GM19438 (cell line): ENCODE measurements at regions not wholly inside any gene's neighbourhood (a gene's known extent, or its start where the extent isn't known, plus 50 kb on each side); places are given as distances from the start of the nearest gene placed in this dataset.

Experiments used
- ATAC-seq: cut with Tn5 transposase; IDR thresholded peaks from one replicate; pipeline ENCODE4 v1.9.1; 2021; ENCODE audit warnings: low read depth; ENCODE audit not compliant: unreplicated experiment

DNA sequence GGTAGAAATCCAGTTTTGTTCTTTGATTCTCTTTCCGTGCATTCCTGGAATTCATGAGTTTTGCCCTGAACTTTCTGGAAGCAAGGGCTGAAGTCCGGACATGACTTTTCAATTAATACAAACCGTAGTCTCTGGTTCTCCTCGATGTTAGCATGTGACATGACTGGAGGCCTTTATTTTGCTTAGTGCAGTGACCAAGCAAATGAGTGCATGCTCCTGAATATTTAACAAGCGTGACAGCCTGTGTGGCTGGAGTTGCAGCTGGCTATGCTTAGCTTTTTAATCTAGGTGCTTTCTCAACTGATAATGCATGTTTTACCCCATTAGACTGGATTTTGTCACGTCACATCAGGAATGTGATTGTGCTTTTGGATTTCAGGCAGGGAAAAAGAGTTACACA lies 302.1 kb downstream of the MAP2K6 start:
- no peak for ATAC-seq

DNA sequence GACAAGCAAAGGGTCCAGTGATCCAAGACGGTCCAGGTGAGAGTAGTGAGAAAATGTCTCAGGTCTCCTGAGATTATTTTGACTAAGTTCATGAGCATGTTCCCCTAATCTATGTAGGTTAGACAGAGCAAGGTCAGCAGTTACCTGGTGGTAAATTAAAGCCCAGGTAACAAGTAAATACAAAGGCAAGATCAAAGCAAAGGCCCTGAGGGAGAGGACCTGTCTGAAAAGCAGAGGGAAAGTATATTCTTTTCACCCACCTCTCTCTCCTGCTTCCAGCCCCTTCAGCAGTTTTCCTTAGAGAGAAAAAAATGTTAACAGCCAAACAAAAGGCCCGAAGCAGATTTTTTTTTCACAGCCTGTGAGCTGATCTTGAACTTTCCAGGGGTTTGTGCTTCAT lies 302.7 kb downstream of the MAP2K6 start:
- ATAC-seq: no peak

DNA sequence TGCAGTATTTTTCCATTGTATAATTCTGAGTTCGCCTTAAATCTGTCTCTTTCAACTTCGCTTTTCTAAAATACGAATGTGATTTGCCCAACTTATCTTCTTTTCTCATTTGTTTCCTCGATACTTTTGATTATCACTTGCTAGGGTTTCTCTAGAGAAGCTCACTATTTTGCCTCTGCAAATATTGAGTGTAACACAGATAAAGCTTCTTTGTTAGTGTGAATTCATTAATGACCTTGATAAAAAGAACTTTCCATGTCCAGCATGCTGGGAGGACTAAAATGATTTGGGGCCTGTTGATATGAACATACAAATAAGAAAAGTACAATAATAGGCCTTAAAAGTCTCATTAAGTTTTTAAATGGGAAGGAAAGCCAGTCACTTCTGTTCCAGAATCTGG lies 303.3 kb downstream of the MAP2K6 start:
- ATAC-seq: no peak

DNA sequence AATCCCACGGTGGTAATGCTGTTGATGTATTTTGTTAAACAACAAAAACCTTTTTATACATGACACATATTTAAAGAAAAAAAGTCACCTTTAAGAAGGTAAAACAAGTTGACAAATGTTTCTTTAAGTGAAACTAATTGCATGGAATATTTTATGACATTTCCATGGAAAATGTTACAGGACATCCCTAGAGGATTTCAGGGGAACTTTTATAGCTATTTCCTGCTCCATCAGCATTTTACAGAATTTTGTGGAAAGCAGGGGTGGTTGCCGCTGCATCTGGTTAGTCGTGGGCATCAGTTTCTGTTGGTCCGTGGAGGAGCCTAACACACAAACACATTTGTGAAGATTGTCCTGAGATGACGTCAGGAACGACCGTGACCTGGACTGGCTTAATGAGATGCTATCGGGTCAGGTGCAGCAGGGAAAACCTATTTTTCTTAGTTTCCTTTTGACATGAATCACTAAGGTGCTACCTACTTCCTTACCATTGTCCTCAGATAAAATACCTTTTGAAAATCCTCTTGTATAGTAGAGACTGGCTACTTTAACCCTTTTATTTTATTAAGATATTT lies 305.1 kb downstream of the MAP2K6 start:
- ATAC-seq: no peak

DNA sequence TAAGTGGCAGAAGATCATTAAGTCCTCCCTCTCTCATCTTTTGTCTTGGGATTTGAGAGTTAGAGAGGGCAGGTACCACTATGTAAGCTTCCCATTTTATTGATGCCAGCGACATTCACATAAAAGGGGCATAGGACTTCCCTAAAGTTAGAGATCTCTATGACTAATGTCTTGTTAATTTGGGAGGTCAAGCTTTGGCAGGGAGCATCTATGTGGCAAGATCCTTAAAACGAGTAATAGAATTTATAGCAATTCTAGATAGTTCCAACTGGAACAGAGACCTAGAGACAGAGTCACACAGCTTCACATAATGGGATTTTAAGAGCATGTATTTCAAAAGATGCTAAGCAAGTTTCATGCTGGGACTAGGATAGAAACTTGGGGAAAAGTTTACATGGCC lies 308.0 kb downstream of the MAP2K6 start:
- ATAC-seq: no peak

DNA sequence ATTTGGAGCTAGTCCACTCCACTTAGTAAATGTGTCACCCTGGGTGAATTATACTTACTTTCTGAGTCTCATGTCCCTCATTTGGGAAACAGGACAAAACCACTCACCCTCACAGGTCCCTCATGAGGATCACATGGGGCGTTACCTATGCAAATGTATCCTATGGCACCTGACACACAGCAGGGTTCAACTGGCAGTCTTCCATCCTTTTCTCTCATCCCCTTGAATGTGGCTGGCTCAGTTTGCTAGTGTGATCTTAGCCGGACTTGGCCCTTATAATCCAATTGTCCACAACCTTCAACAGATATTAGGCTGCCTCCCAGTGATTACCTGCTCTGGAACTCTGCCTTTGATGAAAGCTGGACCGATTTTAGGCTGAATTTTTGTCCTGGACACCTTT lies 308.8 kb downstream of the MAP2K6 start:
- ATAC-seq: no peak

DNA sequence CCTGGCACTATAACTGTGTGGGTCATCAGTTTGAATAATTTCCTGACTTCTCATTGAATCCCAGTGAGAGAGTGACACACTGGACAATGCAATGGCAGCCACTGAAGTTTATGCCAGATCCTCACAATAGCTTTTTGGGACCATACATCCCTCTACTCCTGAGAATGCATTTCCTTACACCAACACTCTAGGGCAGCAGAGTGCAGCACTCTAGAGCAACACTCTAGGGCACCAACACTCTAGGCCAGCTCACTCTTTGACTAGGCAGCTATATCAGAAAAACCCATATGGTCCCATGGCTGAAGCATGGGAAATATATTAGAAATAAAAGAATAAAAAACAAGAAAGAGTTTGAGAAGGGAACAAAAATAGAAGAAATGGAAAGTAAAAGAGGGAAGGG lies 309.2 kb downstream of the MAP2K6 start:
- ATAC-seq: no peak

DNA sequence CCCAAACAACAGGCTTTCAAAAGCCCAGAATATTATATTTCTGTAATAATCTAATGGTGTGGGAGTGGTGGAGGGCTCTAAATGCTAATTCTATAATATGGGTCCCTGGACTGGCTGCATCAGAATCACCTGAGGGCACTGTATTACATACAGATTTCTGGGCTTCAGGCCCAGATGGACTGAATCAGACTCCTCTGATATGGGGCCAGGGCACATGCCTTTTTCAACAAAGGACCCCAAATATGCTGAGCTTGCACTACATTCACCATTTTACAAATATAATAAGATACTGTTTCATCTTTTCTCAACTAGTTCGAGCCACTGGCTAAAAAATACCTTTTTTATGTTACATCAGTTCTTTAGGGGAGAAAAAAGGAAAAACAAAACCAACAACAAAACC lies 309.7 kb downstream of the MAP2K6 start:
- ATAC-seq: no peak

DNA sequence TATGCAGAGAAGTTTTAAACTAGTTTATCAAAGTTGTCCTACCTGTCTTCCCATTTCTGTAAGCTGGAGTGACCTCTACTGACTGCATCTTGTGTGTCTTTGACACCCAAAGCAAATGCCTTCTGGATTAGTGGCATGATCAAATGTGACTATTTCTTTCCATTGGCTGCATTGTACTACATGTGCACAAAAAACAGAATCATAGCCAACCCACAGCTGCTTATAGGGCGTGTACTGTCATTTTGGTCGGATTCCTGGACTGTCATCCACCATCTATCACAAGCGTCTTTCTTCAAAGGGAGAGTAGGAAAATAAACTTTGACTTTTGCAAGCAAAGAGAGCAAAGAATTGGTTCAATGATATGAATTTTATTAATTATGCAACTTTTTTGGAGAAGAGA lies 310.6 kb downstream of the MAP2K6 start:
- no peak for ATAC-seq

DNA sequence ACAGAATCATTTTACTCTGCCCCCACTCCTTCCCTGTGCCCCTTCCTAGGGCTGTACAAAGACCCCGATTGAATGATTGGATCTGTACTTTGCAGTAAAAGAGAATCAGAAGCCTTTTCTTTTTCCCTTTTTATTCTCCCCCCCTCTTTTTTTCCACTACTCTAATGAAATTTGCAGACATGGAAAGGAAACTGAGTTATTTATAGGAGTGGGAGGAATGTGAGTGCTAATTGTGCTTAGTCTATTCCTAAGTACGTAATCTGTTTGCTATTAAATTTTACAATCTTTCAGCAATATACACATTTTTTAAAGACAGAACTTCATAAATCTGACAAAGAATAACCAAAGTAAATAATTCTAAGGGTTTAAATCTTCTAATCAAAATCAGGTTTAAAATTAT lies 314.3 kb downstream of the MAP2K6 start:
- ATAC-seq: no peak

DNA sequence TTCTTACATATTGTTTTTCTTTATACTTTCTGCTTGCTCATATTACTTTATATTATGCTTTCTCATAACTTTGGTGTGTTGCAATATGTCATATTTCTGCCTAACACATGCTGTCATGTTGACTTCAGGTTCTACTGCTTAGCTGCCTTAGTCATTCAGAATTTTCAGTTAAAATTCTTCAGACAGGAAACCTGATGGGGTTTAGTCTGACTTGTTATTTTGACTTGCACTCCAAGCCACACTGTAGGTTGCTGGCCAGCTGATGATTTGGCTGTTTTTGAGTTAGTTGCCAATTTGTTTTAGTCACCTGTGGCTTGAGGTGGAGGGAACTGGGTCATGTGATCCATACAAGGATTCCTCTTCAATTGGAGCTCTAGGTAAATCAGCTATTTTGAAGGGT lies 315.4 kb downstream of the MAP2K6 start:
- no peak for ATAC-seq

DNA sequence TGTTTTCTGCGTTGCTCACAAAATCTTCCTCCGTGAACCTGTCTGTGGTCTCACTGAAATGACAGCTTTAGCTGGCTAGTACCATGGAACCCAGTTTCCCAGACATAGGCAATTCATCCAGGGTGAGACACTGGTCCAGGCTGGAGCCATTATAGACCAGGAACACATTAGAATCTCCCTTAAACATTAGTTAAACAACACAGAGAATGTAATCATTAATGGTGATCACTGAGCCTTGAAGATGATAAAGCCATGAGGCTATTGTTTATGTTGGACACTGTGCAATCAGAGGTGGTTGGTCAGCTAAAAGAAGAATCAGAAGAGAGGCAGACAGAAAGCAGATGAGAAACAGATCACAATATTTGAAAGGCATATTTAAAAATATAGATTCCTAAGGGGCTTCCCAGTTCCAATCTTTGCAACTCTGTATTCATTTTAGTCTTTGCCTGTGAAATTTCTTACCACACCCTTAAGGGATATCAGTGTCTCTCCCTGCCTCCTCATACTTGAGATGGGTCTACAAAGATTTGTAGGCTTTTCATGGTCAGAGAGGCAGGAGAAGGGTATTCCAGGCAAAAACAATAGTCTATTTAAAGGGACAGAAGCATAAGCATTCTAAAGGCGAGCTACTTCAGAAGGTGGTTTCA lies 317.9 kb downstream of the MAP2K6 start:
- ATAC-seq: no peak

DNA sequence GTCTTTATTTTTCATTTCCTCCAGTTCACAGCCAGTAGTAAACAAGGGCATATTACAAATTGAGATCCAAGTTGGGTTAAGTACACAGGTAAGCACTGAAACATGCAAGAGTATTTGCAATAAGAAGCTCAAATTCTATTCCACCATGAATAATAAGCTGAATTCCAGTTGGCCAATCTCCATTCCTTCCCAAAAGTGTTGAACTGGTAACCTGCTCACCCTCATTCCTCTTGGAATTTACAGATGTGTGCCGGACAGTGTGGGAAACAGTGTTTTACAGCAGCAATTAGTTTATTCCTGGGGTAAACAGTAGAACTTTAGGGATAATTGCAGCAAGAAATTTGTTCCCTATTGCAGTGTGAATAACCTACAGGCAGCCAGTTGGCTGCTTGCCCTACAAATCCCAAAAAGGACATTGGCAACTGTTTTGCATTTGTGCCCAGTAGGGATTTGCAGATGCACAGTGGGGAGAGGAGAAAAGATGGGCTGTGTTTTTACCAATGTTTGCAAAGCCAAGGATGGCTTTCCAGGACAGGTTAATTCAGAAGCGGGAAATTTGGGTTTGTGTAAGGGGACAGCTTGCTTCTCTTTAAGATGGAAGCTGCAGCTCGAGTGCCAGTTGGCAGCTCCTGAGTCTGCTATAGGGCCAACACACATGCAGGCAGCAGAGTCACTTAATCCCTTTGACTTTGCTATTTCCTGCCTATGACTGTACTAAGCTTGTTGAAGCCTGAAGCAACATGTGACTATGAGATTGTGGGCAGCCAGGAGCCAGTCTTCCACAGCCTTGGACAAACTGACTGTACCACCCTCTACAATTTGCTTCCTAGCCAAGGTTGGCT lies 318.9 kb downstream of the MAP2K6 start:
- ATAC-seq: no peak

DNA sequence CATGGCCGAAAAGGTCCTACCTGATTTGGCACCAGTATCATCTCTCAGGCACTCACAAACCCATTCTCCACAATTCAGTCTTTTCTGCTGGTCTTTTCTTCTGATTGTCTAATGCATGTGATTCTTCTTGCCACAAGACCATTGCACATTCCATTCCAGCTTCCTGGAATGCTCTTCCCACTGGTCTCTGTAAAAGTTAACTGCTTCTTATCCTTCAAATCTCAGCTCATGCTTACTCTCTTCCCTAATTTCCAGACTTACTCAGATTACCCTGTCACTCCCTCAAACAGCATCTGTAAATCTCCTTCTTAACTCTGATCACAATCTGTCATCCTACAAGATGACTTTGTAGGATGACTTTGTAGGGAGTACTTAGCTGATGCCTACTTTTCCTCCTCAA lies 320.2 kb downstream of the MAP2K6 start:
- no peak for ATAC-seq

DNA sequence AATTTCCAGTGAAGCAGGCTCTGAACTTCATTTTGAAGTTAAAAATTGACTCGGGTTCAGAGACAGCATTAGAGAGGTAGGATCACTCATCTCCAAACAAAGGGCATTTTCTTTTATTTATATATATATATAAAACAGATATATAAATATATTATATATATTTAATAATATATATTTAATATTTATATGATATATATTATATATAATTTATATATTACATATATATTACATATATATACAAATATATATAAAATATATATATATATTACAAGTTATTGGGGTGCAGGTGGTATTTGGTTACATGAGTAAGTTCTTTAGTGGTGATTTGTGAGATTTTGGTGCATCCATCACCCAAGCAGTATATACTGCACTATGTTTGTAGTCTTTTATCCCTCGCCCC lies 320.8 kb downstream of the MAP2K6 start:
- ATAC-seq: no peak

DNA sequence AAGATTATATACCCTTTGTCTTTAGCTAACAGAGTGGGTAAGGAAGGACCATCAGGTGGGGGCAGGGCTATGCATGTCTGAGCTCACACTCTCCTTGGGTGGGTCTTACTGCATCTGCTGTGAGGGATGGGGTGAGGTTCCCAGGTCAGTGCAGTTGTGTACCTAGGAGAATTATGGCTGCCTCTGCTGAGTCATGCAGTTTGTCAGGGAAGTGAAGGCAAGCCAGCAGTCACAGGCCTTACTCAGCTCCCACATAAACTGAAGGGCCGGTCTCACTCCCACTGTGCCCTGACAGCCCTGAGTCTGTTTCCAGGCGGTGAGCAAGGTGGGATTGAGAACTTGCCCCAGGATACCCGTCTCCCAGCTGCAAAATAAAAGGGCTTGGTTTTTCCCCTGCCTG lies 328.6 kb downstream of the MAP2K6 start:
- ATAC-seq: no peak

DNA sequence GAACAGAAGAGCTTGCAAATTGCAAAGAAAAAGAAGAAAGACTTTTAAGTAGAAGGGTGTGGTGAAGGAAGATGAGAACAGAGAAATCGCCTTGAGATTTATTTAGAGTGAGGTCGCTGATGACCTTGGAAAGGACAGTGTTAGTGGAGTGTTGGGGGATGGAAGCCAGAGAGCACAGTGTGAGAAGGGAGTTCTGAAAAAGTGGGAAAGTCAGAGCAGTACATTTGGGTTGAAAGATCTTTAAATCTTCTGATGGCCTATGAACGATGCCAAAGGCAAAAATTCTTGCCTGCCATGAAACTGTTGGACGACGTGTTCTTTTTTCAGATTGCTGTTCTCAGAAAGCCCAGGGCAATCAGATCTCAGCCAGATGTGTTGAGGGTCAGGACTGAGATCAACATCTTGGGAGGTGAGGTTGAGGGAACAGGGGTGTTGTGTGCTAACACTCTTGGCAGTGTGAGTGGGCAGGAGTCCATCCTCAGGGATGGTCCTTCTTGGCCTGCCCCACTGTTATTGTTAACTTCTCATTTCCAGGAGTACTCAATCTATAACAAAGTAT lies 330.1 kb downstream of the MAP2K6 start:
- no peak for ATAC-seq

DNA sequence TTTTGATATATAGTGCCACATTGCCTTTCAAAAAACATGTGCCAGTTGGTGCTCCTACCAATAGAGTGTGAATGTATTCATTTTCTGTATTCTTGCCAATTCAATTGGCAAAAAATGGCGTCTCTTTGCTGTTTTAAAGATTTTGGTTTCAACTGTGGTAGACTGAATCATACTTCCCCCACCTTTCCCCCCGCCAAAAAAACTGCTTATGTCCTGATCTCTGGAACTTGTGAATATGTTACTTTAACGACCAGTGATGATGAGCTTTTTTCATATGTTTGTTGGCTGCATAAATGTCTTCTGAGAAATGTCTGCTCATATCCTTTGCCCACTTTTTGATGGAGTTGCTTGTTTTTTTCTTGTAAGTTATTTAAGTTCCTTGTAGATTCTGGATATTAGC lies 325.1 kb upstream of the KCNJ16 start:
- no peak for ATAC-seq

DNA sequence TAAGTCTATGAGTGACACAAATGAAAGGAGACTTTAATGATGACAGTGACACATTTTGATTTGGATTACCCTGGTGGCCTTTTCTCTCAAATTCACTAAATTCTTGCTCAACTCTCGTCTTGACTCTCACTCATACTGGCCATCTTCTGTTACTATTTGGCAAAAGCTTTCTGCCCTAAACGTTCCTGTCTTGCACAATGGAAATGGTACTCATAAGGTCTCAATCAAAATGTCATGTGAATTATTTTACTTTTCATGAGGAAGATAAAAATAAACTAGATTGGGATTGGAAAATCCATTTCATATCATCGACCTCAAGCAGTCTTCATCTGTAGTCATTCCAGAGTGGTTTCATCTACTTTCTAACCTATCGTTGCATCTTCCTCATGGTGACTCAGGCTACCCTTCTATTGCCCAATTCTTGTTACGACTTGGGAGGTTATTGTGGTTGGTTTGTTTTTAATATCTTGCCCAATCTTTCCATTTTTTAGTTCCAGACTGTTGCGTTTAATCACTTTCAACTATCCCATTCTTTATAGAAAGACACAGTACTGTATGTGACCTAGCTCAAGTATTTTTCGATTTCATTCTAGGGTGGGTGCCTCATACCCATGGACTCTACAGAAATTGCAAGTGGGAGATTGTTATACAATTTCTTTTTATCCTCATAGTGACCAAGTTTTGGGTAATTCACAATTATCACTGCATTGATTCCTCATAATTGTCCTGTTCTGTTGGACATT lies 317.2 kb upstream of the KCNJ16 start:
- no peak for ATAC-seq

DNA sequence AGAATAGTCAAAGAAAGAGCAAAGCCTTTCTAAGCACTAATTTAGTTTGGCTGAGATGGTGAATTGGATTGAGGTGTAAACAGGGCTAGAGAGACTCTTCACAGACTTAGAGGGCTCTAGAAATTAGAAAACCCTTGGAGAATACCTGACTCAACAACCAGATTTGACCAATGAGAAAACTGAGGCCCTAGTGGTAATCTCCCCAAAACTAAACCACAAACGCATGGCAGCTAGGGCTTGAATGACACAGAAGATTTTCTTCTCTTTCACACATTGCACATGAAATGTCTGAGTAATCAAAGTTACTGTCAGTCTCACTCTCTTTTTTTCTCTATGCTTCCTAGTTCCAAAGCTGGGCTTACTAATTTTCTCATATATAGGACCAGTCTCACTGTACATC lies 314.5 kb upstream of the KCNJ16 start:
- ATAC-seq: no peak

DNA sequence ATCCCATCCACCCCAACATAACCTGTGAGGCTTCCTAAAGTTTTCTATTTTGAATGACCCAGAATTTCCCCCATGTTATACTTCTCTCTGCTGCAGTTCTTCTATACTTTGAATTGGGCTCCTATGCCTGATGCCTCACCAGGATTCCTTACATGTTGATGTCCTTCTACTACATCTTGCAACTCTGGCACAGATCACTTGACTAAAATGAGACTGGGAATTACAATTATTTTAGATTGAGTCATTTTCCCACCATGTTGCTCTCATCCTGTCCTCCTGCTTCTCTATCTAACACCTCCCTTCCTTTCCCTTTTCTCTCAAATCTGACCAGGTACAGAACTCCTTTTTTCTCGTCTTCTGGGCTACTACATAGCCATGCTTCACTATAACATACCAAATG lies 314.0 kb upstream of the KCNJ16 start:
- ATAC-seq: no peak
